Gastrocnemius medialis (tissue), 4 donors: ENCODE measurements at regions not wholly inside any gene's neighbourhood (a gene's known extent, or its start where the extent isn't known, plus 50 kb on each side); places are given as distances from the start of the nearest gene placed in this dataset.

ENCODE experiments used
- ATAC-seq, 2 donors: fragments of 150-250 bp; one replicate each; pipeline ENCODE4 v1.9.1; 2016
- DNase-seq, 2 donors: peaks; one replicate each; pipeline ENCODE4 v3.0.0-alpha.2; 2019
- H3K27ac ChIP-seq, 4 donors: fragments of 200-600 bp; sonication (generic); 1 replicate in 1 of 4; 2 replicates in 3 of 4; pipeline ENCODE4 v1.5.1; 2016 to 2018; ENCODE audit warnings: mild to moderate bottlenecking in 2 of 4, moderate library complexity in 1 of 4
- H3K27me3 ChIP-seq, 3 donors: fragments of 200-600 bp; sonication (generic) in 2 of 3; 1 replicate in 1 of 3; 2 replicates in 2 of 3; pipeline versions ENCODE4 v1.5.1 to v1.6.0; 2016 to 2019; ENCODE audit warnings: mild to moderate bottlenecking in 1 of 3, moderate library complexity in 1 of 3
- H3K36me3 ChIP-seq, 2 donors: fragments of 200-600 bp; sonication (generic) in 1 of 2; one replicate each; pipeline ENCODE4 v1.5.1; 2017 to 2018
- H3K4me1 ChIP-seq, 2 donors: fragments of 200-600 bp; sonication (generic) in 1 of 2; one replicate each; pipeline ENCODE4 v1.5.1; 2016 to 2017; ENCODE audit warnings: mild to moderate bottlenecking in 2 of 2
- H3K4me3 ChIP-seq, 4 donors: fragments of 200-600 bp; sonication (generic) in 3 of 4; 1 replicate in 1 of 4; 2 replicates in 3 of 4; pipeline ENCODE4 v1.5.1; 2016 to 2019; ENCODE audit warnings: mild to moderate bottlenecking in 2 of 4
- H3K9me3 ChIP-seq, 3 donors: fragments of 200-600 bp; sonication (generic) in 2 of 3; 1 replicate in 1 of 3; 2 replicates in 2 of 3; pipeline ENCODE4 v1.5.1; 2016 to 2019
- CTCF ChIP-seq, 5 experiments: fragments of 450-650 bp in 3 of 5; fragments of 200-600 bp in 2 of 5; sonication (generic) in 2 of 5; IDR thresholded peaks in 4 of 5; conservative IDR thresholded peaks in 1 of 5; 1 replicate in 4 of 5; 2 replicates in 1 of 5; pipeline ENCODE4 v1.5.1; 2016 to 2019; ENCODE audit warnings: antibody characterized with exemption in 5 of 5, mild to moderate bottlenecking in 3 of 5, moderate library complexity in 3 of 5
- POLR2A ChIP-seq, 2 donors: fragments of 450-650 bp; IDR thresholded peaks; one replicate each; pipeline ENCODE4 v1.6.1; 2017; ENCODE audit warnings: antibody characterized with exemption in 2 of 2, mild to moderate bottlenecking in 2 of 2, moderate library complexity in 2 of 2
- in situ Hi-C, 4 donors: fragments of 200-750 bp; cut with MboI; loops; one replicate each; pipeline versions ENCODE4 v1.15.0 to v1.8.0; 2017; ENCODE audit warnings: low sequenced_read_pairs in 4 of 4
- intact Hi-C: fragments of 100-400 bp; cut with DNase I; formaldehyde crosslinking; loops from one replicate; pipeline ENCODE4 v1.15.1; 2023; ENCODE audit warnings: low total_unique reads

GRCh38 chr18:73060666-73061288 lies 193.0 kb upstream of the NETO1 start:
- H3K4me1 ChIP-seq, result no peaks in the 10 kb centered on the region
- no peak overlapping the region for H3K4me3 ChIP-seq
- no peaks in the 10 kb centered on the region for H3K36me3 ChIP-seq
- H3K27me3 ChIP-seq, result no peaks in the 10 kb centered on the region
- ATAC-seq, result no peak
- TF ChIP-seq POLR2A (IDR thresholded peaks at IDR 0.05), result no peak
- TF ChIP-seq CTCF (IDR thresholded peaks at IDR 0.05 in 4 of 5, conservative IDR thresholded peaks at IDR 0.05 in 1 of 5), result no peak
- DNase-seq, result no peak
- H3K27ac ChIP-seq, result no peak overlapping the region
- no peaks in the 10 kb centered on the region for H3K9me3 ChIP-seq
- in situ Hi-C loops (no loop called here), intact Hi-C loops (no loop called here)

DNA sequence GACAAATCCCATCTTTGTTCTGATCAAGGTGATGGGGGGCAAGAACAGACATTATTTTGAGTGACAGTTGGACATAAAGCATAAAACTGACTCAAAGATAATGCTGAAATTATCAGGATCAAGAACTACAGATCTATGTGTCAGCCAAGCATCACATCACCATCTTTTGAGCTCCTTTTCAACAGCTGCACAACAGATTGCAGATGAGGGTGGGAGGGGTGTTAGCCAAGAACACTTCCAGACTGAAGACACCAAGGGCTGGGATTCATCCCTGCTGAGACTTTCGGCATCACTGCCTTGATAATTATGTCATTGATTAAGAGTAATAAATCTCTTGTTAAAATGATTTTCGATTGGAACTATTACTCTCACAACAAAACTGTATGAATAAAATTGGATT lies 191.5 kb upstream of the NETO1 start:
- H3K9me3 ChIP-seq, result no peaks in the 10 kb centered on the region
- no peak overlapping the region for H3K4me3 ChIP-seq
- H3K36me3 ChIP-seq, result no peaks in the 10 kb centered on the region
- H3K4me1 ChIP-seq, result no peaks in the 10 kb centered on the region
- DNase-seq (no peak), ATAC-seq (no peak)
- no peak for TF ChIP-seq POLR2A (IDR thresholded peaks at IDR 0.05)
- TF ChIP-seq CTCF (IDR thresholded peaks at IDR 0.05 in 4 of 5, conservative IDR thresholded peaks at IDR 0.05 in 1 of 5), result no peak
- no peak overlapping the region for H3K27ac ChIP-seq
- in situ Hi-C loops (no loop called here), intact Hi-C loops (no loop called here)
- H3K27me3 ChIP-seq, result no peaks in the 10 kb centered on the region

DNA sequence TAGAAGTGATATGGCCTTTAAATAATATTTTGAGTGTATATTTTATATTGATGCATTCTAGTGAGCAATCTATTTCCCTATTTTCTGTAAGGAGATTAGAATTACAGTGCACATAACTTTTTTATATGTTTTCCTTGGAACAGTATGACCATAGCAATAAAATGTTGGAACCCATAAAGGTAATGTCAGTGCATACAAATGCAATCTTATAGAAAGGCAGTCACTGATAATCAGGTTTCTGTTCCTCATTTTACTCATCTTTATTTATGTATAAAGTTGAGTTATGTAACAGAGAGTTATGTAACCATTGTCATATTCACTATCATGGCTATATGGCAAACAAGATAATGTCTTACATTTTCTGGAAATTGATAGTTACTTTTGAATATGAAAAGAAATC lies 179.9 kb upstream of the NETO1 start:
- no peaks in the 10 kb centered on the region for H3K27me3 ChIP-seq
- no peak overlapping the region for H3K27ac ChIP-seq
- in situ Hi-C loops, result no loop called here
- H3K4me1 ChIP-seq, result no peaks in the 10 kb centered on the region
- H3K4me3 ChIP-seq, result no peak overlapping the region
- no peaks in the 10 kb centered on the region for H3K9me3 ChIP-seq
- ATAC-seq (no peak), DNase-seq (no peak)
- TF ChIP-seq POLR2A (IDR thresholded peaks at IDR 0.05) (no peak), CTCF (IDR thresholded peaks at IDR 0.05 in 4 of 5, conservative IDR thresholded peaks at IDR 0.05 in 1 of 5) (no peak)
- intact Hi-C loops, result no loop called here
- H3K36me3 ChIP-seq, result no peaks in the 10 kb centered on the region

DNA sequence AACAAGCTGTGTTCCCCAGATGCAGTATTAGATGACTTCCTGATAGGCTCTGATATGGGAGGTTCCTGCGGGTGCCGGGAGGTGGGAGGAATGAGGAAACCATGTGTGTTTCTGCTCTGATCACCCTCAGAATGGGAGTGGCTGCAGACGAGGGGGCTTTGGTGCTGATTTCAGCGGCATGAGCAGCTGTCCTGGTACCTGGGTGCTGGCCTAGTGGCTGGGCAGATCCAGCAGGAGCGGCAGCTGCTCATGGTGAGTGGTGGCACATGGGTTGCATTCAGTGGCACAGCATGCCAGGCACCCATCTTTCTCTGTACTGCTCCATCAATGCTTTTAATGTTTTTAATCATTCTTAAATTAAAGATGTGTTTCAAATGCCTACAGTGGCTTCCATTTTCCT lies 177.2 kb upstream of the NETO1 start:
- Histone ChIP-seq H3K27ac (no peak overlapping the region), H3K4me3 (no peak overlapping the region), H3K36me3 (no peaks in the 10 kb centered on the region), H3K4me1 (no peaks in the 10 kb centered on the region), H3K27me3 (no peaks in the 10 kb centered on the region), H3K9me3 (no peaks in the 10 kb centered on the region)
- TF ChIP-seq CTCF (IDR thresholded peaks at IDR 0.05 in 4 of 5, conservative IDR thresholded peaks at IDR 0.05 in 1 of 5), result no peak
- TF ChIP-seq POLR2A (IDR thresholded peaks at IDR 0.05), result no peak
- in situ Hi-C loops (no loop called here), intact Hi-C loops (no loop called here)
- no peak for DNase-seq
- no peak for ATAC-seq

- in situ Hi-C loops, result no loop called here
These were observed 175.8 kb upstream of the NETO1 start for GRCh38 chr18:73043611-73044010.

More at GRCh38 chr18:73043611-73044010, 175.8 kb upstream of the NETO1 start:
- ATAC-seq, result no peak
- no peaks in the 10 kb centered on the region for H3K27me3 ChIP-seq
- no peak overlapping the region for H3K4me3 ChIP-seq
- no peak for TF ChIP-seq CTCF (IDR thresholded peaks at IDR 0.05 in 4 of 5, conservative IDR thresholded peaks at IDR 0.05 in 1 of 5)
- TF ChIP-seq POLR2A (IDR thresholded peaks at IDR 0.05), result no peak
- no peaks in the 10 kb centered on the region for H3K9me3 ChIP-seq
- H3K4me1 ChIP-seq, result no peaks in the 10 kb centered on the region
- H3K36me3 ChIP-seq, result no peaks in the 10 kb centered on the region
- DNase-seq, result no peak
- intact Hi-C loops, result no loop called here
- no peak overlapping the region for H3K27ac ChIP-seq
